Ovary (tissue), 3 donors: ENCODE measurements at regions not wholly inside any gene's neighbourhood (a gene's known extent, or its start where the extent isn't known, plus 50 kb on each side); places are given as distances from the start of the nearest gene placed in this dataset.

Experiments
- CTCF ChIP-seq, 3 donors: fragments of 450-650 bp in 2 of 3; fragments of 200-600 bp in 1 of 3; IDR thresholded peaks; one replicate each; pipeline versions ENCODE4 v1.5.1 to v1.8.0; 2016 to 2022; ENCODE audit warnings: antibody characterized with exemption in 3 of 3, mild to moderate bottlenecking in 1 of 3
- POLR2A ChIP-seq: fragments of 450-650 bp; IDR thresholded peaks from one replicate; pipeline ENCODE4 v1.6.1; 2017; ENCODE audit warnings: antibody characterized with exemption, mild to moderate bottlenecking, moderate library complexity
- donor health status: DM: no; HTN: no; CAD: no.

- no peak for TF ChIP-seq POLR2A
- no peak for TF ChIP-seq CTCF (IDR thresholded peaks at IDR 0.05)
These were observed 942.5 kb downstream of the EFNA5 start for GRCh38 chr5:106728208-106728607.
